GM13977 (cell line): ENCODE measurements at regions not wholly inside any gene's neighbourhood (a gene's known extent, or its start where the extent isn't known, plus 50 kb on each side); places are given as distances from the start of the nearest gene placed in this dataset.

Experiments
- DNase-seq: peaks from one replicate; pipeline ENCODE4 v3.0.0; 2012; ENCODE audit warnings: low spot score
- in situ Hi-C: fragments of 300-500 bp; cut with MboI; formaldehyde crosslinking; loops from one replicate; pipeline ENCODE4 v1.12.0; 2022; ENCODE audit warnings: low sequenced_read_pairs, low pct_unique_long_range_greater_than_20kb, mixed read lengths, inconsistent platforms; ENCODE audit not compliant: unreplicated experiment
- TF ChIP-seq, protein P1 (sequence below): IDR thresholded peaks from 2 replicates; pipeline ENCODE4 v1.5.1; 2012; ENCODE audit warnings: mild to moderate bottlenecking, control low read depth; ENCODE audit not compliant: insufficient read depth; ENCODE audit errors: extremely low read depth, missing control alignments

DNA sequence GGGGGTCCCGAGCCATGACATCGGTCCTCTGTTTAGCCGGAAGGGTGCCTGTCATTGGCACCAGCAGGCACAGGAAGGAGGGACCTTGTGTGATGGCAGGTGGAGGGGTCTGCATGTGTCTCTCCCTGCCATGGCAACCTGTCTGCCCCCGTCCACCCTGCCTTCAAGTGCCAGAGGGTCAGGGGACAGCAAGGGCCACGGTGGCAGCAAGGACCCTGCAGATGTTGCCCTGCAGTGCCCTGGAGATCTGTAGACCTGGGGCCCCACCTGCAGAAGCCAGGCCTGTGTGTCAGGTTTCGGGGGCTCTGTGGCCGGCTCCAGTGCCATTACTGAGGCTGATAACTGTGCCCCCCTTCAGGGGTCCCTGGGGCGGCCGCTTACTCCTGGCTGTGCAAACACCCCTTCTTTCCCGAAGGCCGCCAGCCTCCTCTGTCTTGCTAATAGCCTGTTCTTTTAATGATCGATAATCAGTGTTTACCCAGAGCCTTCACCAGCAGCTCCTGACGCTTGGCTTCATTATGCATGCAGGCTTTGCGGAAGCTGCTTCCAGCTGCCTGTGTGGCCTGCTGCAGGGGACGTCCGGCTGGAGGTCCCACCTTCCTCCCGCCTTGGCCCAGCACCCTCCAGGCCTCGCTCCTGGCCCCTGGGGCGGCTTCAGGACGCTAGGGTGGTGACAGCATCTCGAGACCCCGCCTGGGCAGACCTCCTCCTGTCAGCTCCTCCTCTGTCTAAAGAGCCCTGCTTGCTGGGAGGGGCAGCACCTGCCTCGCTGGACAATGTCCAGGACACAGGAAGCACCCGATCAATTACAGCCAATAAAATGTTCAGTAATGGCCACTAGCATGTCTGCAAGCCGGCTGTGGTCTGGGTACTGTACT, 153.0 kb downstream of the KIF26A start:
- in situ Hi-C loops, result no loop called here

DNA sequence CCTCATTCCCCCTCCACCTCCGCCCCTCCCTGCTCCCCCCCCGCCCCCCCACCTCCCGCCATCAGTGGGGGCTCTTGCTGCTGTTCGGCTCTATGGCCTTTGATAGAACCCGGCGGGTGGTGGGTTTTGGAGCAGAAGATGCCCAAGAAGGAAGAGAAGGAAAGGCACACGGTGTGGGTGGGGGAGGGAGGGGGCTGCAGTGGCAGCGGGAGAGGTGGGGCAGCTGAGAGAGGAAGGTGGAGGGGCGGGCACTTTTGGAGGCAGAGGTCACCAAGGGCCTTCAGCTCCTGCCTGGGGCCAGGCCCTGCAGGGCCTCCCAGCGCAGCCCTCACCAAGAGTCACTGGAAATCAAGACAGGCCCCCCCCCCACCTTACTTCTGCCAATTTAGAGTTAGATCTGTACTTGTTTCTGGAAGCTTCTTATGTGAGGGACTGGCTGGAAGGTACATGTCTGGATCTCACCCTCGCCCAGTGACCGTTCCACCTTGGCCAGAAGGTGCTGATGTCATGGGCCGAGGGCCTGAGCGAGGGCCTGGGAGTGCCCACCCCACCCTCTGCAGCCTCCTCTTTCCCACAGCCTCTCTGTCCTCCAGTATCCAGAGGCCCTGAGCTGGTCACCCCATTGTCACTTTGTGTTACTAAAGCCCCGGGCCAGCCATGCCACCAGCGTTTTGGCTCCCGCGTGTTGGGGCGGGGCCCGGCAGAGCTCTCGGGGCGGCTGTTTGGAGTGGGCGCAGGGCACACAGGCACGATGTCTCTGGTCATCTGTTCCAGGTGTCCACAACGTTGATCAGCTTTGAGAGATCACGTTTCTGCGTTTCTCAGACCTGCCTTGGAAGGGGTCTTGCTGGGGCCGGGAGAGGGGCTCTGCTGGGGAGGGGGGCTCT, 153.9 kb downstream of the KIF26A start:
- TF ChIP-seq, protein P1, sequence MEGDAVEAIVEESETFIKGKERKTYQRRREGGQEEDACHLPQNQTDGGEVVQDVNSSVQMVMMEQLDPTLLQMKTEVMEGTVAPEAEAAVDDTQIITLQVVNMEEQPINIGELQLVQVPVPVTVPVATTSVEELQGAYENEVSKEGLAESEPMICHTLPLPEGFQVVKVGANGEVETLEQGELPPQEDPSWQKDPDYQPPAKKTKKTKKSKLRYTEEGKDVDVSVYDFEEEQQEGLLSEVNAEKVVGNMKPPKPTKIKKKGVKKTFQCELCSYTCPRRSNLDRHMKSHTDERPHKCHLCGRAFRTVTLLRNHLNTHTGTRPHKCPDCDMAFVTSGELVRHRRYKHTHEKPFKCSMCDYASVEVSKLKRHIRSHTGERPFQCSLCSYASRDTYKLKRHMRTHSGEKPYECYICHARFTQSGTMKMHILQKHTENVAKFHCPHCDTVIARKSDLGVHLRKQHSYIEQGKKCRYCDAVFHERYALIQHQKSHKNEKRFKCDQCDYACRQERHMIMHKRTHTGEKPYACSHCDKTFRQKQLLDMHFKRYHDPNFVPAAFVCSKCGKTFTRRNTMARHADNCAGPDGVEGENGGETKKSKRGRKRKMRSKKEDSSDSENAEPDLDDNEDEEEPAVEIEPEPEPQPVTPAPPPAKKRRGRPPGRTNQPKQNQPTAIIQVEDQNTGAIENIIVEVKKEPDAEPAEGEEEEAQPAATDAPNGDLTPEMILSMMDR, result no peak

More for the DNA sequence above, 153.0 kb downstream of the KIF26A start:
- no peak for DNase-seq
- TF ChIP-seq, protein P1, result no peak

DNA sequence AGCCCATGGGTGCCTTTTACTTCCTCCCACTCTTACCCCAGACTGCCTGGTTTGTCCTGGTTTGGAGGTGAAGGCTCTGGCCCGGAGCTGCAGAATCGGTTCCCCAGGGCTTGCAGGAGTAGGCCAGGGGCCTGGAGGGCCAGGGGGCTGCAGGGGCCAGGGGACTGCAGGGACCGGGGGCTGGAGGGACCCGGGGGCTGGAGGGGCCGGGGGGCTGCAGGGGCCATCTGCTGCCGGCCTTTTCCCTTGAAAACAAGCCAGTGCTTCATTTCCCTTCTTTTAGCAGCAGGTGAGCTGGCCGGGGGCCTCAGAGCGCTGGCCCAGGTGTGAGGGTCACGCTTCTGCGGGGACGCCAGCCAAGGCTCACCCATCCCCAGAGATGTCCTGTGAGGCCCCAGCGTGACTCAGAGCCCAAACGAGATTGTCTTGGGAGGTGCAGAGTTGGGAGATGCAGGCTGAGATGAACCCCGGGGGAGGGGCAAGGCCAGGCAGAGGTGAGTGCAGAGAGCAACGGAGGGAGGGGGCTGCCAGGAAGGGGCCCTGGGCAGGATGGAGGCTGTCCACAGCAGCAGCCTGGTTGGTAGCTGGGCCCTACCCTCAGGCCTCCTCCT, 154.9 kb downstream of the KIF26A start:
- DNase-seq, result no peak
- TF ChIP-seq, protein P1, result no peak
- in situ Hi-C loops, result no loop called here

More for the DNA sequence above, 153.9 kb downstream of the KIF26A start:
- in situ Hi-C loops, result no loop called here
- DNase-seq, result no peak

DNA sequence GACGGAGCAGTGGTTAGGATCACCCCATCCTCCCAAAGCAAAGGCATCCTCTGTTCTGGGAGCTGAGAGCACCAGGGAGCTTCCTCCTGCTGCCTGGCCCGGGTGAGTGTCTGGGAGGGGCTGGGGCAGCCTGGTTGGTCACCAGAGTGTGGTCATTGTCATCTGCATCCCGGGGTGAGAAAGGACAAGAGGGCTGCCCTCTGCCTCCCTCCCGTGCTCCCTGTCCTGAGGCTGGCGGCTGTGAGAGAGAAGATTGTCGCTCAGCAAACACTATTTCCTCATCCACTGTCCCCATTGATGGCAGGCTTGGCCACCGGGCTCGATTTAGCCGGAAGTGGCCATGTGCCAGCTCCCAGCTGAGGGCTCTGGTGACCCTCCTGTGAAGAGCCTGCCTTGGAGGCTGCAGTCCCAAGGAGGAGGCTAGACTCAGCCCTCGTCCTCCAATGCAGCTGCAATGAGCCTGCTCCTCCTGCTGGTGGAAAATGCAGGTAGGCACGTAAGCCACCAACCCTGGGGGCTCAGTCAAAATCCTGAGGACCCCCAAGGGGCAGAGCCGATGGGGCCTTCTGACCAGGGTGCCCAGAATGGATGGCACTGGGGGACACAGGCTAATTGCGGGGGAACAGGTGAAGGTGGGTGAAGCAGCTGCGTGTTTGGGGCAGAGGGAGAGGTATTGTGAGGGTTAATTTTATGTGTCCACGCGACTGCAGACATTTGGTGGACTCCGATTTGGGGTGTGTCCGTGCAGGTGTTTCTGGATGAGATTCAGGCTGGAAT, 155.7 kb downstream of the KIF26A start:
- no peak for DNase-seq
- in situ Hi-C loops, result no loop called here
- TF ChIP-seq, protein P1, result no peak

DNA sequence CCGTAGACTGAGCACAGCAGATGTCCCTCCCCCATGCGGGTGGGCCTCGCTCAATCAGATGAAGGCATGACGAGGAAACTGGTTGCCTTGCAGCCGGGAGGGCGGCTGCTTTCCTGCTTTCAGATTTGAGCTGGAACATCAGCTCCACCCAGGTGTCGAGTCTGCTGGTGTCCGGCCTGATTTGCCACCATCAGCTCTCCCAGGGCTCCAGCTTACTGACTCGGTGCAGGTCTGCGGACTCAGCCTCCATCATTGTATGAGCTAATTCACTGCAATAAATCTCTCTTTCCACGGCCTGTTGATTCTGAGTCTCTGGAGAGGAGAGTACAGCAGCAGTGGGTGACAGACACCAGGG, 156.2 kb downstream of the KIF26A start:
- DNase-seq, result no peak
- TF ChIP-seq, protein P1, result no peak

DNA sequence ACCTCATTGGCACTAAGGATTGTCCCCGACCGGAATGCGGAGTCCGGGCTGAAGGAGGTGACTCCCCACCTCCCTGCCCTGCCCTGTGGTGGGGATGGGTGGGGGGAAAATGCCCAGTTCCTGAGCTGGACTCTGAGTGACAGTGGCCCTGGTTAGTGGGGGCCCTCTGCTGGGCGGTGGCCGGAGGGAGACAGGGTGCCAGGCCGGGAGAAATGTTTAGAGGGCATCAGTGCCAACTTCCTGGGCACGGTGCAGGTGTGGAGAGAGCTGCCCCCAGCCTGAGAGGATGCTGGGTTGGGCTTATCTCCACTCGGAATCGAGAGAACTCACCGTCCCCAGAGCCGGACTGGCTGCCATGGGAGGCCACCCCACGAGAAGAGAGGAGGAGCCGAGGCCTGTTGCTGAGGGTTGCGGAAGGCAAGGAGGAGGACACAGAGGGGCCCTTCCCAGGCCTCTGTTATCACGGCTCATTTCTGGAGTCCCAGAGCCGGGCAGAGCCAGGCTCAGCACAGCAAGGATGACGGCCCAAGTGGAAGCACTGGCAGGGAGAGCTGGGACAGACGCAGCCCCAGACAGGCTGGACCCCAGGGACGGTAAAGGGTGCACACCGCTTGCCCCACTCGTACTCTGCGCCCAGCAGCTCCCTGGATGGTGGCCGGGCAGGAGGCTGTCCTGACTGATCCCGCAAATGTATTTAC, 156.7 kb downstream of the KIF26A start:
- no peak for DNase-seq
- TF ChIP-seq, protein P1, result no peak
- in situ Hi-C loops, result no loop called here

More for the DNA sequence above, 156.2 kb downstream of the KIF26A start:
- in situ Hi-C loops, result no loop called here
